Body of pancreas (tissue), 4 donors: ENCODE measurements at regions not wholly inside any gene's neighbourhood (a gene's known extent, or its start where the extent isn't known, plus 50 kb on each side); places are given as distances from the start of the nearest gene placed in this dataset.

Experiments
- ATAC-seq: fragments of 150-250 bp; one replicate; pipeline ENCODE4 v1.9.1; 2016
- DNase-seq, 4 donors: peaks; one replicate each; pipeline ENCODE4 v3.0.0-alpha.2; 2019
- H3K27ac ChIP-seq, 4 donors: fragments of 200-600 bp; sonication (generic); 1 replicate in 3 of 4; 2 replicates in 1 of 4; pipeline versions ENCODE4 v1.5.1 to v1.6.1; 2016 to 2019; ENCODE audit warnings: mild to moderate bottlenecking in 1 of 4, mixed read lengths in 1 of 4, moderate library complexity in 1 of 4
- H3K27me3 ChIP-seq, 2 donors: fragments of 200-600 bp; sonication (generic); one replicate each; pipeline ENCODE4 v1.6.0; 2016; ENCODE audit warnings: mild to moderate bottlenecking in 1 of 2
- H3K36me3 ChIP-seq, 2 donors: fragments of 200-600 bp; sonication (generic); replicated peaks in 1 of 2; 2 replicates each; pipeline ENCODE4 v1.5.1; 2016; ENCODE audit warnings: low read depth in 2 of 2; ENCODE audit not compliant: insufficient read depth in 1 of 2
- H3K4me1 ChIP-seq: fragments of 200-600 bp; sonication (generic); one replicate; pipeline ENCODE4 v1.6.0; 2016
- H3K4me3 ChIP-seq, 2 donors: fragments of 200-600 bp; sonication (generic); 1 replicate in 1 of 2; 2 replicates in 1 of 2; pipeline ENCODE4 v1.5.1; 2016 to 2019
- H3K9me3 ChIP-seq, 3 donors: fragments of 200-600 bp; sonication (generic); 1 replicate in 2 of 3; 2 replicates in 1 of 3; pipeline ENCODE4 v1.5.1; 2016
- POLR2A ChIP-seq, 3 donors: fragments of 450-650 bp; IDR thresholded peaks; one replicate each; pipeline ENCODE4 v1.6.1; 2016; ENCODE audit warnings: antibody characterized with exemption in 3 of 3, mild to moderate bottlenecking in 2 of 3
- WGBS, 2 donors: methylation state at CpG; one replicate each; pipeline ENCODE4 v1.1.5; 2017; 5-methylcytosine and 5-hydroxymethylcytosine counted together
- intact Hi-C: fragments of 100-400 bp; cut with DNase I; formaldehyde crosslinking; loops from one replicate; pipeline ENCODE4 v1.15.1; 2023
- TF ChIP-seq, protein P1 (sequence below), 7 experiments: fragments of 450-650 bp in 4 of 7; fragments of 200-600 bp in 3 of 7; sonication (generic) in 3 of 7; IDR thresholded peaks; one replicate each; pipeline ENCODE4 v1.5.1; 2016 to 2019; ENCODE audit warnings: antibody characterized with exemption in 7 of 7

DNA sequence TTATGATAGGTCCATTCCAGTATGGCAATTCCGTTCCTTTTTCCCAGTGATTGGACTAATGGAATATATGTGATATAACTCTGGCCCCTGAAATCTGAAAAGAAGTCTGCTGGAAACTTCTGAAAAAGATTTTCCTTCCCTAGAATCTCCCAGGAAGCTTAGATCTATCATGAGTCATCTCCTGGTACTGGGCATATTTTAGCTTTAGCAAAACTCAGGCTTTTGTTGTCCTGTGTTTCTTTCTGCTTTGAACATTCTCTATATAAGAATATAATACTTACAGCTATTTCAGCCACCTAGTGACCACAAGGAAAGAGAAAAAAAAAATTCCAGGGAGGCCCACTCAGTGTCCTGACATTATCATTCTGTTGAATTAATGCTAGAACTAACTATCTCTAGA is 597.2 kb upstream of the GRIA3 start:
- intact Hi-C loops = no loop called here
- Histone ChIP-seq H3K36me3 (no peaks in the 10 kb centered on the region), H3K4me1 (no peaks in the 10 kb centered on the region), H3K4me3 (no peak overlapping the region), H3K9me3 (no peaks in the 10 kb centered on the region), H3K27me3 (no peaks in the 10 kb centered on the region), H3K27ac (no peak overlapping the region)
- DNase-seq (no peak), ATAC-seq (no peak)
- no peak for TF ChIP-seq POLR2A (IDR thresholded peaks at IDR 0.05)
- TF ChIP-seq, protein P1, sequence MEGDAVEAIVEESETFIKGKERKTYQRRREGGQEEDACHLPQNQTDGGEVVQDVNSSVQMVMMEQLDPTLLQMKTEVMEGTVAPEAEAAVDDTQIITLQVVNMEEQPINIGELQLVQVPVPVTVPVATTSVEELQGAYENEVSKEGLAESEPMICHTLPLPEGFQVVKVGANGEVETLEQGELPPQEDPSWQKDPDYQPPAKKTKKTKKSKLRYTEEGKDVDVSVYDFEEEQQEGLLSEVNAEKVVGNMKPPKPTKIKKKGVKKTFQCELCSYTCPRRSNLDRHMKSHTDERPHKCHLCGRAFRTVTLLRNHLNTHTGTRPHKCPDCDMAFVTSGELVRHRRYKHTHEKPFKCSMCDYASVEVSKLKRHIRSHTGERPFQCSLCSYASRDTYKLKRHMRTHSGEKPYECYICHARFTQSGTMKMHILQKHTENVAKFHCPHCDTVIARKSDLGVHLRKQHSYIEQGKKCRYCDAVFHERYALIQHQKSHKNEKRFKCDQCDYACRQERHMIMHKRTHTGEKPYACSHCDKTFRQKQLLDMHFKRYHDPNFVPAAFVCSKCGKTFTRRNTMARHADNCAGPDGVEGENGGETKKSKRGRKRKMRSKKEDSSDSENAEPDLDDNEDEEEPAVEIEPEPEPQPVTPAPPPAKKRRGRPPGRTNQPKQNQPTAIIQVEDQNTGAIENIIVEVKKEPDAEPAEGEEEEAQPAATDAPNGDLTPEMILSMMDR (IDR thresholded peaks at IDR 0.05) = no peak
- 54 to 75% methylated on average over 1 of the region's 1 CpG for WGBS, 2 donors

DNA sequence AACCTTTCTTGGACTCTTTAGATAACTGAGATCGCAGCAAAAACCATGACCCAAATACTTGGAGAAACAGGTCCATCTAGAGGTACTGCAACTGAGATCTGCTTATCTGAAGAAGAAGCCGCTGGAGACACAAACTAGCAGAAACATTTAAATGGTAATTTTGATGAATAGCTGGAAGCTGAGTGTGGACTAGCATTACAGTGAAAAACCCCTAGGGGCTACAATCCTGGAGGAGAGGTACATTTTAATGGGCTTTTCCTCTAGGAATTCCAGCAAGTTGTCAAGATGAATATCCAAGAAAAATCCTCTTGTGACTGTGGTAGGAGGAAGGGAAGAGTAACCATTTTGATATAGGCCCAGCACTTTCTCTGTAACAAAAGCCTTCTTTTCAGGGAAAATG is 592.5 kb upstream of the GRIA3 start:
- H3K27ac ChIP-seq = no peak overlapping the region
- H3K4me1 ChIP-seq = no peaks in the 10 kb centered on the region
- ATAC-seq (no peak), DNase-seq (no peak)
- H3K27me3 ChIP-seq = no peaks in the 10 kb centered on the region
- intact Hi-C loops = no loop called here
- H3K36me3 ChIP-seq = no peaks in the 10 kb centered on the region
- H3K4me3 ChIP-seq = no peak overlapping the region
- H3K9me3 ChIP-seq = no peaks in the 10 kb centered on the region
- TF ChIP-seq POLR2A (IDR thresholded peaks at IDR 0.05) = no peak
- TF ChIP-seq, protein P1 (IDR thresholded peaks at IDR 0.05) = no peak
- WGBS, 2 donors = 33 to 59% methylated on average over 2 of the region's 2 CpGs

DNA sequence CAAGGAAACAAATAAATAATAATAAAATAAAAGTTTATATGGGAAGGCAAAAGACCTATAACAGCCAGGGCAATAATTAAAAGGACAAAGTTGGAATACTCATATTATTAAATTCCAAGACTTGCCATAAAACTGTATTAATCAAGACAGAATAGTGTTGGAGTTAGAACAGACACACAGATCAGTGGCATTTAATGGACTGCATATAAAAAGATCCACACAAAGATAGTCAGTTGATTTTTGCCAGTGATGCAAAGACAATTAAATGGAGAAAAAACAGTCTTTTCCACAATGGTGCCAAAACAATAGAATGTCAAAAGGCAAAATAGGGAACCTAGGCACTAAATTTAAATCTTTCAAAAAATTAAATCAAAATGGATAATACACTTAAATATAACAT is 587.1 kb upstream of the GRIA3 start:
- H3K4me3 ChIP-seq = no peak overlapping the region
- no peaks in the 10 kb centered on the region for H3K36me3 ChIP-seq
- DNase-seq = no peak
- intact Hi-C loops = no loop called here
- no peaks in the 10 kb centered on the region for H3K4me1 ChIP-seq
- no peak for ATAC-seq
- no peaks in the 10 kb centered on the region for H3K27me3 ChIP-seq
- H3K27ac ChIP-seq = no peak overlapping the region
- TF ChIP-seq, protein P1 (IDR thresholded peaks at IDR 0.05) = no peak
- TF ChIP-seq POLR2A (IDR thresholded peaks at IDR 0.05) = no peak
- no peaks in the 10 kb centered on the region for H3K9me3 ChIP-seq

DNA sequence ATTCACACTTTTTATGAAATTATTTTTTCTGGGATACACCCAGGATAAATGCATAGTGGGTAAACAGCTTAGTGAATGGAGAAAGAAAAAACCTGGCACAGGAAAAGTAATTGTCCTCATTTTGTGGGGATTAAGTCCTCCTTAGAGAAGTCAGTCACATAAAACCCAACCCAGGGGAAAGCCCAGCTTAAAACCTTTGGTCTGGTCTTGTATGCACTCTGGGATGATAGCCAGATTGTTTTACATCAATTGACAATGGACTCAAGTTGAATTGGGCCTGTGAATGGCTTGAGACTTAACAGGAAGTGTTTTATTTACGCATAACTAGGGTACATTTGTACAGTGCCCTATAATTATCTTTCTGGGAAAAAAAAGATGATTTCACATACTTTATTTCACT is 561.3 kb upstream of the GRIA3 start:
- DNase-seq (no peak), ATAC-seq (no peak)
- Histone ChIP-seq H3K36me3 (no peaks in the 10 kb centered on the region), H3K9me3 (no peaks in the 10 kb centered on the region), H3K27me3 (no peaks in the 10 kb centered on the region), H3K27ac (no peak overlapping the region), H3K4me1 (no peaks in the 10 kb centered on the region), H3K4me3 (no peak overlapping the region)
- intact Hi-C loops = no loop called here
- WGBS, 2 donors = 53 to 67% methylated on average over 1 of the region's 1 CpG
- TF ChIP-seq, protein P1 (IDR thresholded peaks at IDR 0.05) = no peak
- TF ChIP-seq POLR2A (IDR thresholded peaks at IDR 0.05) = no peak

DNA sequence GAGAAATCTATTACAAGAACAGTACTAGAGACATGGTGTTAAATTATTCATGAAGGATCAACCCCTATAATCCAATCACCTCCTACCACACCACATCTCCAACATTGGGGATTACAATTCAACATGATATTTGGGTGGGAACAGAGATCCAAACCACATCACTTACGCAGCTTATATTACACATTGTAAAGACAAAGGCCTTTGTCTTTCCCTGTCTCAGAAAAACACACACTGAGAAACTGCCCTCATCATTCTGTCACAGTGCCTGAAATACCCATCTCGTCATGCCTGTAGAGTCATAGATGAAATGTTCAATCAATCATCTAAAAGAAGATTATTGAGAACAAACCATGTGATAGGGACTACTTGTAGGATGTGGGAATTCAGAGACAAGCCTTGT is 558.8 kb upstream of the GRIA3 start:
- H3K4me3 ChIP-seq = no peak overlapping the region
- no peaks in the 10 kb centered on the region for H3K9me3 ChIP-seq
- intact Hi-C loops = no loop called here
- TF ChIP-seq, protein P1 (IDR thresholded peaks at IDR 0.05) = no peak
- TF ChIP-seq POLR2A (IDR thresholded peaks at IDR 0.05) = no peak
- no peaks in the 10 kb centered on the region for H3K36me3 ChIP-seq
- H3K4me1 ChIP-seq = no peaks in the 10 kb centered on the region
- no peak overlapping the region for H3K27ac ChIP-seq
- DNase-seq (no peak), ATAC-seq (no peak)
- WGBS, 2 donors = 51 to 75% methylated on average over 2 of the region's 2 CpGs
- no peaks in the 10 kb centered on the region for H3K27me3 ChIP-seq
